OCI-LY7 (cell line): ENCODE measurements at regions not wholly inside any gene's neighbourhood (a gene's known extent, or its start where the extent isn't known, plus 50 kb on each side); places are given as distances from the start of the nearest gene placed in this dataset.

Experiments
- EZH2phosphoT487 ChIP-seq: fragments of 200-600 bp; sonication (generic); IDR thresholded peaks from 2 replicates; pipeline ENCODE4 v1.6.1; 2018; ENCODE audit warnings: low read depth, borderline replicate concordance, mild to moderate bottlenecking, mixed run types, antibody characterized with exemption, low read length, moderate library complexity, mixed read lengths
- TF ChIP-seq, protein P1 (sequence below): fragments of 200-600 bp; sonication (generic); conservative IDR thresholded peaks from 2 replicates; pipeline ENCODE4 v1.5.1; 2014; ENCODE audit warnings: mild to moderate bottlenecking, antibody characterized with exemption, low read length, moderate library complexity, mixed read lengths

DNA sequence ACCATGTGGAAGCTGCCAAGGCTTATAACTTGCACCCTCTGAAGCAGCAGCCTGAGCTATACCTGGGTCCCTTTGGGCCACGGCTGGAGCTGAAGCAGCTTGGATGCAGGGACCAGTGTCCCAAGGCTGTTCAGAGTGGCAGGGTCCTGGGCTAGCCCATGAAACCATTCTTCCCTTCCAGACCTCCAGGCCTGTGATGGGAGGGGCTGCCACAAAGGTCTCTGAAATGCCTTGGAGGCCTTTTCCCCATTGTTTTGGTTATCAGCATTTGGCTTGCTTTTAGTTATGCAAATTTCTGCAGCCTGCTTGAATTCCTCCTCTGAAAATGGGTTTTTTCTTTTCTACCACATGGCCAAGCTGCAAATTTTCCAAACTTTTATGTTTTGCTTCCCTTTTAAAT is 433.7 kb upstream of the ACO1 start:
- TF ChIP-seq, protein P1, sequence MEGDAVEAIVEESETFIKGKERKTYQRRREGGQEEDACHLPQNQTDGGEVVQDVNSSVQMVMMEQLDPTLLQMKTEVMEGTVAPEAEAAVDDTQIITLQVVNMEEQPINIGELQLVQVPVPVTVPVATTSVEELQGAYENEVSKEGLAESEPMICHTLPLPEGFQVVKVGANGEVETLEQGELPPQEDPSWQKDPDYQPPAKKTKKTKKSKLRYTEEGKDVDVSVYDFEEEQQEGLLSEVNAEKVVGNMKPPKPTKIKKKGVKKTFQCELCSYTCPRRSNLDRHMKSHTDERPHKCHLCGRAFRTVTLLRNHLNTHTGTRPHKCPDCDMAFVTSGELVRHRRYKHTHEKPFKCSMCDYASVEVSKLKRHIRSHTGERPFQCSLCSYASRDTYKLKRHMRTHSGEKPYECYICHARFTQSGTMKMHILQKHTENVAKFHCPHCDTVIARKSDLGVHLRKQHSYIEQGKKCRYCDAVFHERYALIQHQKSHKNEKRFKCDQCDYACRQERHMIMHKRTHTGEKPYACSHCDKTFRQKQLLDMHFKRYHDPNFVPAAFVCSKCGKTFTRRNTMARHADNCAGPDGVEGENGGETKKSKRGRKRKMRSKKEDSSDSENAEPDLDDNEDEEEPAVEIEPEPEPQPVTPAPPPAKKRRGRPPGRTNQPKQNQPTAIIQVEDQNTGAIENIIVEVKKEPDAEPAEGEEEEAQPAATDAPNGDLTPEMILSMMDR: no peak
- no peak for TF ChIP-seq EZH2phosphoT487
